ENCODE measurements at regions not wholly inside any gene's neighbourhood (a gene's known extent, or its start where the extent isn't known, plus 50 kb on each side); places are given as distances from the start of the nearest gene placed in this dataset.
"Not testable (repeated sequence)": the region's sequence is repeated elsewhere in the genome, so short reads cannot be mapped to it uniquely, and the experiment has no call there.

DNA sequence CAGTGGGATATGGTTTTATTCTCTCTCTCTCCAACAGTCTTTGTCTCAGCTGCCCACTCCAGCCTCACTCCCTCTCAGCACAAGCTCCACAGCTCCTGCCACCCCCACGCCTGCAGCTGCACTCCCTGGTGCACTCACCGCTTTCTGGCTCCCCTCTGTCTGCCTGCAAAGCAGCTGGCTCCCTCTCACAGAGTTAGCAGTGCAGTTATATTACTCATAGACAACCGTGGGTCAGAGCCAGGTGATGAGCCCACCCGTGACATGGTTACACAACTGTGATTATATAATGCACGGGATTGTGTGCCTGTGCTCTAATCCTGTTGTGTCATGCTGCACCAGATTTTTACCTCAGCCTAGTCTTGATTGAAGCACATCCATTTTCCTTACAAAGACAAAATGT is 276.9 kb upstream of the CHAC2 start:
- no peak for DNase-seq

DNA sequence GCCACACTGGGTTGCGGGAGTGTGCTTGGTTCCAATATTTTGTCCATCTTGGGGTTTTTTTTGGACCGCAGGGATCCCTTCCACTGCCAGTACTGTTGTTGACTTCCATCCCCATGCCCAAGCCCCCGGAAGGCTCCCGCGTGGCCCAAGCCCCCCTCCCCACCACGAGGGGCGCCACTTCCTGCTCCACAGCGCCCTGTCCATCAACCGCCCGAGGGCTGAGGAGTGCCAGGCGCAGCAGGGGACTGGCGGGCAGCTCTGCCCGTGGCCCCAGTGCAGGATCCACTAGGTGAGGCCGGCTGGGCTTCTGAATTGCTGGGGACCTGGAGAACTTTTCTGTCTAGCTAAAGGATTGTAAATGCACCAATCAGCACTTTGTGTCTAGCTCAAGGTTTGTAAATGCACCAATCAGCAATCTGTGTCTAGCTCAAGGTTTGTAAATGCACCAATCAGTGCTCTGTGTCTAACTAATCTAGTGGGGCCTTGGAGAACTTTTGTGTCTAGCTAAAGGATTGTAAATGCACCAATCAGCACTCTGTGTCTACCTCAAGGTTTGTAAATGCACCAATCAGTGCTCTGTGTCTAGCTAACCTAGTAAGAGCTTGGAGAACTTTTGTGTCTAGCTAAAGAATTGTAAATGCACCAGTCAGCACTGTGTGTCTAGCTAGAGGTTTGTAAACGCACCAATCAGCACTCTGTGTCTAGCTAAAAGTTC is 281.3 kb upstream of the CHAC2 start:
- DNase-seq: not testable (repeated sequence)

DNA sequence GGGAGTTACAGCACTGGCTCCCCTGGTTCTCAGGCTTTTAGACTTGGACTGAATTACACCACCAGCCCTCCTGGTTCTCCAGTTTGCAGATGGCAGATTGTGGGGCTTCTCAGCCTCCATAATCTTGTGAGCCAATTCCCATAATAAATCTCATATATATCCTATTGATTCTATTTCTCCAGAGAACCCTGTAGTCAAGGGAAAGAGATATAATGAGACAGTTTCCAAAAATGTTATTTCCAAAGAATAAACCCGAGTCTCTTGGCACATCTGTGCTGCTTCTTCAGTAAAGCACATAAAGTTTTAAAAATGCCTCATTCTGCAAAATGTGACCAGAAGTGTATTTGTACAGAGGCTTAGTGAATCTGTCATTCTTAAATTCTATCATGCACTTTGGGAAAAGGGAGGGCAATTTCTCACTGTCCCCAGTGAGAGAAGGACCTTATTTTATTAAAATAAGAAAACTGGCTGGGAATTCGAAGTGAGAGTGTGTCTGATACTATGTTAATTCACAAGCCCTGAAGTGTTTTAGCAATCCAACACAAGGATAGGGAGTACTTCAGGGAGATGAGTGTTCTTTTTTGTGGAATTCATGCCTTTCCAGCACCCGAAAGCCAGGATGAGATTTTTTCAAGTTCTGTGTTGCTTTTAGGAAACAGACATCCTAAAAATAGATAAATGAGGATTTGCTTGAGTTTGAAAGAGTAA is 282.4 kb upstream of the CHAC2 start:
- DNase-seq: no peak

DNA sequence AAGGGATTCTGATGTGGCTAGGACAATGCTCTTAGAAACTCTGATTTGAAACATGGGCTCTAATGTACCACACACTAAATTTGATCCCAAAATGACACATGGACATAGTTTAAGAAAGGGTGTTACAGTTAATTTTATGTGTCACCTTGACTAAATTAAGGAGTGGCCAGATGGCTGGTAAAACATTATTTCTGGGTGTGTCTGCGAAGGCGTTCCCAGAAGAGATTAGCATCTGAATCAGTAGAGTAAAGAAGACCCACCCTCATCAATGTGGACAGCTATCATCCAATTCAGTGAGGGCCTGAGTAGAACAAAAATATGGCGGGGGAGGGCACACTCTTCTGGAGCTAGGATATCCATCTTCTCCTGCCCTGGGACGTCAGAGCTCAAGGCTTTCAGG is 283.1 kb upstream of the CHAC2 start:
- DNase-seq: no peak

DNA sequence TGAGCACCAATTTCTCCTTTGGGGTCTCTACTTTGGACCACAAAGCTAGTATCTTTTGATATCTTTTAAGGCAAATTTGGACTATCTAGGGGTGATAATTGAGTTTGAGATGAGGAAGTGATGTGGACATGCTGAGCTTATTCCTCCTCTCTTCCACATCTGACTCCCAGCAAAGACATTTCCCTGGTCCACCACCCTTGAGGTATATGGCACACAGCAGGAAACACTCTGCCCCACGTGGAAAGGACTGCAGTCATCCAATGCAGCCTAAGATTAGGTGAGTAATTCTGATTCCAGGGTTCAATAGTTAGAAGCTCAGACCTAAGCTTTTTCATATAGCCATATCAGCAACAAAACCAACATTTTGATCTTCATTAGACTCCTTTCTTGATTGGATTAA is 290.1 kb upstream of the CHAC2 start:
- DNase-seq: no peak

DNA sequence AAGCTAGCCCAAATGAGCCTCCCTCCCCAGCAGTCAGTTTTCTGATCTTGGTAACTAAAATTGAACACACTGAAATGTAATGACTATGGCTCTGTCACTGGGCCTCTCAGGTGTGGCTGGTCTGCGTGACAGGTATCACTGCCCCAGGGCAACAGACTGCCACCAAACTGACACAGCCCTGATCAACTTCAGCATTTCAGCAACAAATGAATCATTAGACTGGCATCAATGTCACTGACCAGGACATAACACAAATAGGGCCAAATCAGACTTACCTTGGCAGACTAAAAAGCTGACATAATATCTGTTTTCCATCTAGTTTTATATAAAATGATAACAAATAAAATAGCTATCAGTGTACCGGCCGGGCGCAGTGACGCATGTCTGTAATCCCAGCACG is 290.8 kb upstream of the CHAC2 start:
- DNase-seq: no peak

DNA sequence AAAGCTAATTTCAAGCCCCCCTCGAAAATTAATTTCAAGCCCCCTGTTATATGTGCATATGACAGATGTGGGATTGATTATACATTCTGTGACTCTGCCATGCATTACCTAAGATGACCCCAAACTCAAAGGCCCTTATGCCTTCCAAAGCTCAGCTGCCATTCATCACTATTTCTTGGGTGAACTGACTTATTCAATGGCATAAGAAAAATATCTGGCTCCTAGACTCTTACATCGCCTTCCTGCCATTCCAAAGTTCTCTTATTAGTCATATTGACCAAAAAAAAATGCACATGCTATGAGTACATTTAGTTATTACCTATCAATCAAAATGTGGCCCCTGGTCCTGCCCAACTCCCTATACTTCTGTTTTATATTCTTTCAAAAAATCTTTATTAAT is 291.8 kb upstream of the CHAC2 start:
- DNase-seq: no peak

DNA sequence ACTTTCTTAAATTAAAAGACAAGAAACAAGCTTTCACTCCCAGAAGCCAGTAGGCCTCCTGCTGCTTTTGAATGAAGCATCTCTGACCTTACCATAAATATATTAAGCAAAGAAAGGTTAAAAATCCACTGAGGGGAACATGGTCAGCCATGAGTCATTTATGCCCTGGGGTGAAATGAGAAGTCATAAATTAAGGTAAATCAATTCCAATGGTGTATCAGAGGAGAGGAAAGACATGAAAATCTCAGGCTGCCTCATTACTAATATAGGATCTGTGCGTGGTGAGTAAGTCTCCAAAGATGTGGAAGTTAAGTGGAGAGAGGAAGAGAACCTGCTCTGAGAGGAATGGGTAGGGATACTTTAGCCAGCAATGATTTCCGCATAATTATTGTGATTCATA is 292.3 kb upstream of the CHAC2 start:
- no peak for DNase-seq

DNA sequence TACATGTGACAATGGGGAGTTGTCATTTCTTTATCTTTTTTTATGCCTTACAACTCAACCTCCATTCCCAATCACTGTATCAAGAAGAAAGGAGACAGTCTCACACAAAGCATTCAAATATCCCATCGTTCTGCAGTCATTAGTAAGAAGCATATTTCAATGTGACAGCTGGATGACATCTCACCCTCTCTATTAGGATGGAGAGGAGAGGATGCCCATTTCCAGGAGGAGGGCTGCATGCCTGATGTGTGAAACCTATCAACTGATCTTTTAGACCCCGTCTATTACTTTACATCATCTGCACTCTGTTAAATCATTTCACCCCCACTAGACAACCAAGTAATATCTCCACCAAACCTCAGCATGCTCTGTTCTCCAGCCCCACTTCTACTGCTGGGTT is 292.7 kb upstream of the CHAC2 start:
- DNase-seq: no peak

DNA sequence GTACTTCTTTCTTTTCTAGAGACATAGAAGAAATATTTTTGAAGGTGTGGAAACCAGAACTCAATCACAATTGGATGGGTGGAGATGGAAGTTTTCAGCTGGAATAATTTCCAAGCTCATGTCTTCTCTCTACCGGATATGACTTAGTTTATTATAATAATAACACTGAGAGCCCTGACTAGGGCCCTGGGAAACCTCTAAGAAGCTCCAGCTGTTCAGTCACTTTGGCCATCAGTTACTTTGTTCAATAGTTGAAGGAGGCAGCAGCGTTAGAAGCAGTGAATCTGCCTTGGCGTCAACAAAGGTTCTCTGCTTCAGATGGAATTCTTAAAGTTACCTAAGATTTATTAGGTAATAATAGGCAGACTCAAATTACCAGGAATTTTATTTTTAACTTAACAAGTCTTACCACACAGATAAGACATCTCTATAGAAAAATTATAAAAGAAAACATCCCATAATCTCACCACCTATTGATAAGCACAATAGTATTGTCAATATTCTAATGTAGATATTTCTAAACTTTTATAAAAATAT is 293.8 kb upstream of the CHAC2 start:
- no peak for DNase-seq

DNA sequence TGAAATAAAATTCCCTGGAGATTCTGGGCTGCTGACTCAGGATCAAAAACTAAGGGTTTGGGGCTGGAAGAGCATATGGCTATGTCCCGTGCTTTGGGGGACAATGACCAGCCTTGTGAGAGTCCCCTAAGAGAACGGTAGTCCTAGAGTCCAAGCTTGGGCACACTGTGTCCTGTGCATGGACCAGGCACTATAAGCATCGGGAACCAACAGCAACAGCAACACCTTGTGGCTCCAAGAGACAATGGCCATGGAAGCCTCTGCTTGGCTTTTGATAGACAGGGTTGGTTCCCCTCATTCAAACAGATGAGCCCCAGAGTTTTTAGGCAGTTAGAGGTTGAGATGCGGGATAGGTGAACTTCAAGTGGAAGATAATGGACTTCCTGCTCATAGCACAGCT is 294.4 kb upstream of the CHAC2 start:
- no peak for DNase-seq

DNA sequence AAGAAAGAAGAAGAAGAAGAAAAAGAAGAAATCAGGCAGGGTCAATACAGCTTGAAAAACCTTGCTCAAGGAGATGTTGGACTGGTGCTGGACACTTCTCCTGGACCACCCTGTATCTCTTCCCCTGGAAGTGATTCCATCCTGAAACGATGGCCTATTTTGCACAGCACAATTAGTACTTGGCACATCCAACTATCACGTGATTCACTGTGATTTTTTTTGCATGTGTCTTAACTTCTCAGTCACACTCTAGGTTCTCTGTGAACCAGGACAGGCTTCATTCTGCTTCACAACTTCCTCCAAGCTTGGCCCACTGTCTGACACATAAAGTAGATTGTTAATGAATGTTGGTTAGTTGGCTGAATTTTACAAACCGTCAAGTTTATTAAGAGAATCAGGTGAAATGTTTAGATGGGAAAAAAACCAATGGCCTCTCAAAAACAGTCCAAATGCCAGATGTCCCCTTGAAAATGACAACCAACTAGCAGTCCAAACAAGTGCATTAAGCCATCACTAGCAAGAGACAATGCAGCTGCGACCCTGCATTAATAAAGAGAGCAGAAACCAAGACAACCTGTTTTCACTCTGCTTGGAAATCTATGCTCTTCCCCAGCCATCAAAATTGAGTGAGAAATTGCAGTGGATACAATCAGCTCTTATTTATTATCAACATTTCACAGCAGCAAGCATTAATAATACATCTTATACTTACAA is 300.0 kb upstream of the CHAC2 start:
- DNase-seq: no peak

DNA sequence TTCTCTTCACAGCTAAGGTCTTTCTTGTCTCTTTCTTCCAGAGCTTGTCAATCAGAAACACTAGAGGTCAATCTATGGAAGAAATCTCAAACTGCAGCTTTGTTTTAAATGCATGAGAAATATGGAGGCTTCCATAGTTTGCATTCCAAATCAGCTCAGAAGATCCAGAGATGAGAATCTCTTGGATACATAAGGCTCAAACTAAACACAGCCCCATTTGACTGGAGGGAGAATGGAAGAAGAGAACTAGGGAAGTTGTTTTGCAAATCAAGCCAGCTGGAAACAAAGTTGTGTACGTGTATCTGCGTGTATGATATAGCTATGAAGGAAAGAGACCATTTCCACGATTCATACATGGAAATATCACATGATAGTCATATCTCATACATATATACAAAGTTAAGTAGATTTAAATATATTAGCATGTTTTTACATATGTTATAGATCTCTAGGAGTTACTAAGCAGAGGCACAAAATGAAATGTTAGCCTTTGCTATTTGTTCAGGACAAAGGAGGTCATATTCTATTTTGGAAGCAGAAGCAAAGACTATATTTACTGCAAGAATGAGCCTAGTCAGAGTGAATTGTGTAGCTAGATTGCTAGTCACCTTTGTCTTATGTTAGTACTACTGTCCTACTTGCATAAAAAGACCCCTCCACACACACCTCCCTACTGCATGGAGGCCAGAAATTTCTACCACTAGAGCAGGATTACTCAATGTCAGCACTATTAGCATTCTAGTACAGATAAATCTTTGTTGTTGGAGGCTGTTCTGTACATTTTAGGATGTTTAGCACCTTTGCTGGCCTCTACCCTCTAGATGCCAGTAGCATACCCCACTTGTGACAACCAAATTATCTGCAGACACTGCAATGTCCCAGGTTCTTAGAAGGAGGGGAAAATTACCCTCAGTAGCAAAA is 303.5 kb upstream of the CHAC2 start:
- no peak for DNase-seq

DNA sequence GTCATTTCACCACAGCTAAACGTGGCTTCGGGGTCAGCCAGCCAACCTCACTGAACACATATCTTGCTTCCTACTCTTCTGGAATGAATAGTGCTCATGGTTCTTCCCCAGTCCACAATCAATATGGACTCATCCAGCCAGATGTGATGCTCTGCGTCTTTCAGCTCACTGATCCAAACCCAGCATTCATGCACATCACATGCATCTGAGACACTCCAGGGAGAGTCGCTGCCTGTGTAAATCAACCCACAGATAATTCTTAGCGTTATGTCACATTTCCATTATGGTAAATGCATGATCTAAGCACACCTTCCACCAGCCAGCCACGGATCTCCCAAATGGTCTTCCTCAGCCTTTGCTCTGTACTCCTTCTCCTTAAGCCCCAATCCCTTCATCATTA is 306.7 kb upstream of the CHAC2 start:
- no peak for DNase-seq

DNA sequence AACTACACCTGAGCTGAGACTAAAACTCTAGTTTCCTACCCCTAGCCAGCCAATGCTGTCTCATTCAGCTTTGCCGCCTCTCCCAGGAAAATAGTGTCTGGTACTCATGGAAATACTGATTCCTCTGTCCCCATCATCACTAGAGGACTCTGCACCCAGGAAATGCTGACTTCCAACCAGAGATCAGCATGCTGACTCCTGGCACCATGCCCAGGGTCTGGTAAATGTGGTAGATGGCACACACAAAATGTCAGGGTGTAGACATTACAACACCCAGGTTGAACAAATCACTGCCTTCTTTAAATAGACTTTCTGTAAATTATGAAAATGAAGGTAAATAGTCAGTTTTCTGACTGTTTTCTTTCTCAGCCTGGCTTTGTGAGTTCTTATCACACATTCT is 307.3 kb upstream of the CHAC2 start:
- DNase-seq: no peak

DNA sequence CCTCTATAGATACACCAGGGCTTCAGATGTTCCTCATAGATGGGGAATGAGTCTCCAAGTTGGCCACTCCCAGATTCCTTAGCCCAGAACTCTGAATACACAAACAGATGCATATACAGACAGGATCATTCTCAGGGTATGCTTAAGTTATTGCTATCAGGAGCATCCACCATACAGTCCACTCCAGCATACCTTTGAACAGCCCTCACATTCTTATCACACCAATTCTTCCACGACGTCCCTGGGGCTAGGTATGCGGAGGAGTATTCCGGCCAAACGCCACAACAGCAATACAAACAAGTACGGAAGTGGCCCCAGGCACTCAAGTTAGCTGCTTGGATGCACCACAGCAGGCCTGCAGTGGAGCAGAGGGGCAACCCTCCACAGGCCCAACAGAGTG is 312.5 kb upstream of the CHAC2 start:
- DNase-seq: no peak

DNA sequence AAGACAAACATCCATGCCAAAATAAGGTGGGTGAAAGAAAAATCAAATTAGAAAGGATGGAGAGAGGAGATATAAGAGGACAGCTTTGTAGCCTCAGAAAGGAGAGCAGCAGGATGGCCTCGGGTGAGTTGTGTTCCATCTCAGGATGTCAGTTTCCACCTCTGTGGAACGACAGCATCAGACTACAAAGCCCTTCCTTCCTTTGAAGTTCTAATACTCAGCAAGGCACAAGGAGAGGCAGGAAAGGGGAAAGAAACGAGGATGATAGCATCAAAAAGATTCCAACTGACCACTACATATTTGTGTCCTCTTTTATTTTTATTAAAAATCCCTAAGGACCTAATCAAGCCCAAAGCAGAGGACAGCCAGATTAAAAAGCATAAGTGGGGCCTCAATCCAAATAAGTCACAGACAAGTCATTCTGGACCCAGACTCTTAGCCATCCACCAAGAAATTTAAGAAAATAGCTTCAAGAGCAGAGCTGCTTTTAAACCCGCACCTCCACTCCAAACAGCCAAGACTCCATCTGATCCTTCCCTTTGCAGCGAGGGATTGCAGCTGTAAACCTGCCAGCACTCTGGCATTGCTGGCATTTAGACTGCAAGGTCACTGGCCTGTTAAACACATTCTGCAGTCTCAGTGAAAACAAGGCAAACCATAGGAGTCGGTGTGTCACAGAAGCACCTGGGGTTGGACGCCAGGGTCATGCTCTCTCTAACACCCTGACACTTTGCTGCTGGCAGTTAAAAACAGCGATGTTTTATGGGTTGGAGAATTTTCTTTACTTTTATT is 314.5 kb upstream of the CHAC2 start:
- DNase-seq: no peak

DNA sequence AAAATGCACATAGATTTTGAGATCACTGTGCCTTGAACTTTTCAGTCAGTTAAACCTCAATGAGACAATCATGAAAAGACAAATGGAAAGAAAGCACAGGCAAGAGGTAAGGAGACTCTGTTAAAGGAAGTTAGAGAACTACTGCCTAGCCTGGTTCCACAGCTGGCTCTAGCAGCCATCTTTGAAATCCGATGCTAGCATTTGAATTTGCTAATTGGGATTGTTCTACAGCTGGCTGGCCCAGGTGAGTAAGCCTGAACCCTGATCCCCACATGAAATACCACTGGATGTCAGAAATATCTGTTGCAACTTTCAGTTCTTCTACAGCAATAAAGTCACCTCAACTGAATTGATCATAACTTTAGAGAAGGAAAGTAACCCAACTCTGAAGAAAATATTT is 315.2 kb upstream of the CHAC2 start:
- DNase-seq: no peak

DNA sequence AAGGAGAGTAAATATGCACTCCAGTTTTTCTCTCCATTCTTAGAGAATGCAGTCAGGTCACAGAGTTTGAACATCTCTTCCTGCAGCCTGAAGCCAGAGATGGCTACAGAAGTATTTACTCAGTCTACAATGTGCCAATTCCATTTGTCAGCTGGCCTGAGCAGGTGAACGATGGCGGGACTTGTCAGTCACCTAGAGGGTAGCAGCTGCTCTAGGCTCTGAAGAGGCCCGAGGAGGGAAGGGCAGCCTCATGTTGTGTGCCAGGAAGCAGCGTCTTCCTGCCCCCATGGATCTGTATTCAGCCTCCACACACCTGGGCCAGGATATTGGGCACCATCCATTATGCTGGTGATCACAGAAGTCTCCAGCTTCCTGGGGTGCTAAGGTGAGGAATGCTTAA is 316.7 kb upstream of the CHAC2 start:
- DNase-seq: no peak

DNA sequence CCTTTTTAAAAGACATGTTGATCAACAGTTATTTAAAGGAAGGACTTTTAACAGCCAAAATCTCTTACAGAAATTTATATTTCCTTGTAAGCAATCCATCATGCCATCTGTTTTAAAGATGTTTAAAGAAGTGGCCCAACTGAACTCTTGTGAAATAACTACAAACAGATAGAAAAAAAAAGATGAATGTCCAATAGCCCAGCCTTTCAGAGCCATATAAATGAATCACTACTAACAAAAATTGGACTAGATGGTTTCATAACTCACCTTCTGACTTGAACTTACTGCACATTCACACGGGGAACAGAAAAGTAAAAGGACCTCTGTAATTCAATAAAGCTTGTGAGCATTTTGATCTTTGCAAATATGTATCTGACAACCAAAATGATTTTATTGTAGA is 319.0 kb upstream of the CHAC2 start:
- no peak for DNase-seq

DNA sequence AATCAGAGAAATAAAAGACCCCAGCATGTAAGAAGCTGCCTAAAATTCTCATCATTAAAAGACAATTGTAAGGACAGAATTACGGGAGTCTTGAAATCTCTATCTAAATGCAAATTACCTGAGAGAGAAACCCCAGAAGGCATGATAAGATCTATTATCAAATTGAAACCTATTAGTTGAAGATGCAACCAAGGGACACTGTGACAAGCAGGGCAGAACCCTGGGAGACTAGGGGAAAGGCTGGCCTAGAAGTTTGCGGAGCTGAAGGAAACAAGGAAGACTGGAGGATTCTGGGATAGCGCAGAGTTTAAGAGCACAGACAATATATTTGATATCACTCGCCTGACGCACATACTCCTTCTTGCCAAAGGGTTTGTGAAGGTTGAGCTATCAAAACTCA is 319.5 kb upstream of the CHAC2 start:
- no peak for DNase-seq

Measured in inflammatory macrophage (primary cell).